ENCODE measurements at regions not wholly inside any gene's neighbourhood (a gene's known extent, or its start where the extent isn't known, plus 50 kb on each side); places are given as distances from the start of the nearest gene placed in this dataset.

- DNase-seq (ENCODE audit: extremely low read depth, low read depth) = no peak
Observed at GRCh38 chr11:90836031-90836430, 613.2 kb upstream of the CHORDC1 start.

GRCh38 chr11:90823446-90823845 is 600.6 kb upstream of the CHORDC1 start:
- DNase-seq (ENCODE audit: extremely low read depth, low read depth) = no peak

GRCh38 chr11:90822996-90823395 is 600.1 kb upstream of the CHORDC1 start:
- DNase-seq (ENCODE audit: extremely low read depth, low read depth) = no peak

GRCh38 chr11:90818196-90818745 is 595.4 kb upstream of the CHORDC1 start:
- no peak for DNase-seq (ENCODE audit: extremely low read depth, low read depth)

- no peak for DNase-seq (ENCODE audit: extremely low read depth, low read depth)
Observed at GRCh38 chr11:90809581-90809980, 586.7 kb upstream of the CHORDC1 start.

- no peak for DNase-seq (ENCODE audit: extremely low read depth, low read depth)
Observed at GRCh38 chr11:90805172-90805571, 582.3 kb upstream of the CHORDC1 start.

GRCh38 chr11:90803831-90804230 is 581.0 kb upstream of the CHORDC1 start:
- DNase-seq (ENCODE audit: extremely low read depth, low read depth) = no peak

- DNase-seq (ENCODE audit: extremely low read depth, low read depth) = no peak
Observed at GRCh38 chr11:90803366-90803765, 580.5 kb upstream of the CHORDC1 start.

- no peak for DNase-seq (ENCODE audit: extremely low read depth, low read depth)
Observed at GRCh38 chr11:90798769-90799168, 575.9 kb upstream of the CHORDC1 start.

GRCh38 chr11:90795746-90796145 is 572.9 kb upstream of the CHORDC1 start:
- no peak for DNase-seq (ENCODE audit: extremely low read depth, low read depth)

- no peak for DNase-seq (ENCODE audit: extremely low read depth, low read depth)
Observed at GRCh38 chr11:90788961-90789360, 566.1 kb upstream of the CHORDC1 start.

- no peak for DNase-seq (ENCODE audit: extremely low read depth, low read depth)
Observed at GRCh38 chr11:90784241-90784814, 561.5 kb upstream of the CHORDC1 start.

GRCh38 chr11:90783111-90783510 is 560.3 kb upstream of the CHORDC1 start:
- no peak for DNase-seq (ENCODE audit: extremely low read depth, low read depth)

- DNase-seq (ENCODE audit: extremely low read depth, low read depth) = no peak
Observed at GRCh38 chr11:90779098-90779497, 556.2 kb upstream of the CHORDC1 start.

- no peak for DNase-seq (ENCODE audit: extremely low read depth, low read depth)
Observed at GRCh38 chr11:90775567-90776165, 552.8 kb upstream of the CHORDC1 start.

- DNase-seq (ENCODE audit: extremely low read depth, low read depth) = no peak
Observed at GRCh38 chr11:90774727-90775566, 552.1 kb upstream of the CHORDC1 start.

- DNase-seq (ENCODE audit: extremely low read depth, low read depth) = no peak
Observed at GRCh38 chr11:90770007-90770406, 547.2 kb upstream of the CHORDC1 start.

GRCh38 chr11:90766121-90766520 is 543.3 kb upstream of the CHORDC1 start:
- DNase-seq (ENCODE audit: extremely low read depth, low read depth) = no peak

- DNase-seq (ENCODE audit: extremely low read depth, low read depth) = no peak
Observed at GRCh38 chr11:90764691-90765090, 541.8 kb upstream of the CHORDC1 start.

GRCh38 chr11:90757849-90758494 is 535.1 kb upstream of the CHORDC1 start:
- DNase-seq (ENCODE audit: extremely low read depth, low read depth) = no peak

- DNase-seq (ENCODE audit: extremely low read depth, low read depth) = no peak
Observed at GRCh38 chr11:90756617-90757016, 533.8 kb upstream of the CHORDC1 start.

Measured in NCI-H460 (cell line).